HL-60 (cell line): ENCODE measurements at regions not wholly inside any gene's neighbourhood (a gene's known extent, or its start where the extent isn't known, plus 50 kb on each side); places are given as distances from the start of the nearest gene placed in this dataset.

Experiments
- SPI1 ChIP-seq: IDR thresholded peaks from 2 replicates; pipeline ENCODE4 v1.6.1; 2012; ENCODE audit warnings: low read depth, mild to moderate bottlenecking, borderline replicate concordance
- TF ChIP-seq, protein P1 (sequence below): IDR thresholded peaks from one replicate; pipeline ENCODE4 v1.5.1; 2011; ENCODE audit warnings: low read length, control low read depth, inconsistent platforms; ENCODE audit not compliant: insufficient read depth

GRCh38 chr6:114718186-114718585 lies 375.4 kb upstream of the HS3ST5 start:
- TF ChIP-seq, protein P1, sequence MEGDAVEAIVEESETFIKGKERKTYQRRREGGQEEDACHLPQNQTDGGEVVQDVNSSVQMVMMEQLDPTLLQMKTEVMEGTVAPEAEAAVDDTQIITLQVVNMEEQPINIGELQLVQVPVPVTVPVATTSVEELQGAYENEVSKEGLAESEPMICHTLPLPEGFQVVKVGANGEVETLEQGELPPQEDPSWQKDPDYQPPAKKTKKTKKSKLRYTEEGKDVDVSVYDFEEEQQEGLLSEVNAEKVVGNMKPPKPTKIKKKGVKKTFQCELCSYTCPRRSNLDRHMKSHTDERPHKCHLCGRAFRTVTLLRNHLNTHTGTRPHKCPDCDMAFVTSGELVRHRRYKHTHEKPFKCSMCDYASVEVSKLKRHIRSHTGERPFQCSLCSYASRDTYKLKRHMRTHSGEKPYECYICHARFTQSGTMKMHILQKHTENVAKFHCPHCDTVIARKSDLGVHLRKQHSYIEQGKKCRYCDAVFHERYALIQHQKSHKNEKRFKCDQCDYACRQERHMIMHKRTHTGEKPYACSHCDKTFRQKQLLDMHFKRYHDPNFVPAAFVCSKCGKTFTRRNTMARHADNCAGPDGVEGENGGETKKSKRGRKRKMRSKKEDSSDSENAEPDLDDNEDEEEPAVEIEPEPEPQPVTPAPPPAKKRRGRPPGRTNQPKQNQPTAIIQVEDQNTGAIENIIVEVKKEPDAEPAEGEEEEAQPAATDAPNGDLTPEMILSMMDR, result no peak
- no peak for TF ChIP-seq SPI1
